HG03280 (cell line): ENCODE measurements at regions not wholly inside any gene's neighbourhood (a gene's known extent, or its start where the extent isn't known, plus 50 kb on each side); places are given as distances from the start of the nearest gene placed in this dataset.

Experiments used
- ATAC-seq: cut with Tn5 transposase; IDR thresholded peaks from one replicate; pipeline ENCODE4 v1.9.1; 2021; ENCODE audit warnings: mild to moderate bottlenecking, moderate library complexity; ENCODE audit not compliant: unreplicated experiment

DNA sequence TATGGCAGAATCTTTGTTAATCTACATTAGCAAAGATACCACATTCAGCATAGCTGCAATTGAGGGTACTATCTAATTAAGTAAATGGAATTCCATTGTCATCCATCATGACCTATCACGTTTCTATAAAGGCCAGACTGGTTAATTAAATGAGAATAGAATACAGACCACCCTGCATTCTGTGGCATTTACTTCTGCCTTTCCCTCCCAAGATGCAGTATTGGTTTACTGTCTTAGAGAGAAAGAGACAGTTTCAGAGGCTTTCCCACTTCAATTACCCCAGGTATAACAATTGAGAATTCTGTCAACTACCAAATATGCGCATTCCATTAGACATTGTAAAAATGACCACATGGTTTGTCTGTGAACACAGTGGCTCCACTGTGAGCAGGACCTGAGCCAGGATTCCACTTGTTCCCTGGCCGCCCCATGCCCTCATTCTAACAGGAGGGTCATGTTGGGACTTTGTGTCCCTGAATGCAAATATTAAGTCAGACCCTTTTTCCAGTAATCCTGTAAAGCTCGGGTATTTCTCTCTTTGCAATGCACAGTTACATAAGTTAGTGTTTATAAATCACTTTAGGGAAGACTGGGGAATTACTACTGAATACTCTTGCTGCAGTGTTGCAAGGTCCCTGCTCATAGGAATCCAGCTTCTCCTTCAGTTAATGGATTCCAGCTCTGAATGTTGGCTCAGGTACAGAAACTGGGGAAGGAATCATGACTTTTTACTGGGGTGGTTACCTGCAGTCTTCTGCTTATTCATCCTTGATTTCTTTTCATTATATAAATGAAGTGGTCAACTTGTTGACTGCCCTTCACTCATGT lies 261.0 kb downstream of the PDGFC start:
- ATAC-seq, result no peak

DNA sequence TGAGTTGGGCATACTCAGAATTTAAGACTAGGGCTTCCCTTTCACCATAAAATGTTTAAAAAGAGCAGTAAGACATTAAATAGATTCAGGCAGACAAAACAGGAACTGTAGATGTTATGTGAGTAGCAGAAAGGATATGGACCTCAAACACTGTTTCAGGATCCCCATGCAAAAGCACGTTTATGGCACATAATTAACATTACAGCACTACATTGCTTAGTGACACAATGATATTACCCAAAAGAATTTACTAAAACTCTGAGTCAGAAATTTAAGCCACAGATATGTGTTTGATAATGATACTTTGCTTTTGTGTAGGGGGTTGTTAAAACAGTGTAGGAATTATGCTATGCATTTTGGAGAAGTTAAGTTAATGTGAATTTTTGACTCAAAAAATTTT lies 266.3 kb downstream of the PDGFC start:
- no peak for ATAC-seq

DNA sequence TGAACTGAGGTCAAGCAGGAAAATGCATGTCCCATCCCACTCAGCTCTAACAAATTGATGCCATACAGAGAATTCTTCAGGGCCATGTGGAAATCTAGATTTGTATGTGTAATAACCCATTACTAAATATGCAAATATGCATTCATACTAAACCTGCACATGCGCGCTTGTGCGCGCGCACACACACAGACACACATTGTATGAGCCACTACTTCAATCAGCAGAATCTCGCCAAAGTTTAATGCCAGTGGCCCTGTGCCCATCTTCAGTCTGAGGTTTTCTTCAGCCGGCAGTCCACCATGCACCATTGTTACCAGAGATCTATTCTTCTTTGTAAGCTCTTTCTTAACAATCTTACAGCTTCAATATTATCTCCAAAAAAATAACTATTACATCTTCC lies 276.4 kb downstream of the PDGFC start:
- no peak for ATAC-seq

DNA sequence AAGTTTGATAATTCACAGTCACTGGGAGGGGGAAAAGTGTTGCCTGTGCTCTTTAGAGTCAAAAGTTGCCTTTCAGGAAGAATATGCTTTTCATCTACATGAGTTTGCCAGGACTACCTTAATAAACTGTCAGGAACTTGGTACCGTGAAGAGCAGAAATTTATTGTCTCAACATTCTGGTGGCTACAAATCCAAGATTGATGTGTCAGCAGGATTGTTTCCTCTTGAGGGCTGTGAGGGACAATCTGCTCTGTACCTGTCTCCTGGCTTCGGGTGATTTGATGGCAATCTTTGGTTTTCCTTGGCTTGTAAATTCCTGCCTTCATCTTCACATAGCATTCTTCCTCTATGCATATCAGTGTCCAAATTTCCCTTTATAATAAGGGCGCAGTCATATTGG lies 277.2 kb downstream of the PDGFC start:
- ATAC-seq, result no peak

DNA sequence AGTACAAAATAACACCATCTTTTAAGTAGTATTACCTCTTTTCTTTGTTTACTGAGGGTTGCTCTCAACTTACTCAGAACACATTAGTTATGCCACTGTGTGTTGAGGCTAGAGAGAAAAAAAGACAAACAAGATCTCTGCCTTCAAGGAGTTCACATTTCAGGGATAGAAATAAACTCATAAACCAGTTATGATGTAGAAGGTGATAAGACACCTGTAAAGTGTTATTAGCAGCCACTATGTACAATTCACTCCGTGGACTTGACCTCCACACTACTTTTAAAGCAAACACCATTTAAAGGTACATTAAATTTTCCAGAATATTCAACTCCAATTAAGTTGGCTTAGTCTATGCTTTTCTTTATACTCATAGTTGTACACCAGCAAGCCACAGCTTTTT lies 278.0 kb downstream of the PDGFC start:
- ATAC-seq, result no peak

DNA sequence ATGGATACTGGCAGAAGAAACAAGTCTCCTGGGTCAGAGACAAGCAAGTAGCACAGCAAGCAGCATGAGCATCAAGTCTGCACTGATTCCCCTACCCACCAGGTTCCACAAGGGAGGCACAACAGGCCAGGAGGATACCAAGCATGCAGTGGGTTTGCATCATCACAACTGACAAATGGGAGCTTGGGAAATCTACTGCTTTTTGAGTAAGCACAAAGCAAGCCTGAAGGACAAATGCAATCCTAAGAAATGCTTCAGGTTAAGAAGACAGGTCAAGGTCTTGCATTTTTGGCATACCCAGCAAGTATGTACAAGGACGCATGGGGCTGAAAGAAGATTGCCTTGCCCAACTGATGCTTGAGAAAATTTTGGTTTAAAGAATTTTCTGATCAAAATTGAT lies 279.6 kb downstream of the PDGFC start:
- ATAC-seq, result no peak

GRCh38 chr4:156690572-156690971 lies 281.0 kb downstream of the PDGFC start:
- no peak for ATAC-seq

DNA sequence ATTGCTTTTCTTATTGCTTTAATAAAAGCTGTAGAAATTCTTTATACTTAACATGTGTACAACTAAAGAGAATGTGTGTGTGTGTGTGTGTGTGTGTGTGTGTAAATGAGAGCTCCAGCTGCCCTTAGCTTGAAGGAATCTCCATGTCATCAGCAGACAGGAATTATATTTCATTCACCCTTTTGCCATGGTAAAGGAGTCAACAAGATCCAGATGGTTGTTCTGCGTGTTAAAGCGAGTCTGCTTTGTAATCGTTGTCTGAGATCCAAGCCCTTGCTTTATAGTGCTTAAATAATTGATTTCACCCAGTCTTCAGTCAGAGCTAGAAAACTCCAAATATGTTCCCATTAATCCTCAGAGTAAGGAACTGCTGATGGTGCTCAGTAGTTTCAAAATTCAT lies 285.5 kb downstream of the PDGFC start:
- no peak for ATAC-seq

DNA sequence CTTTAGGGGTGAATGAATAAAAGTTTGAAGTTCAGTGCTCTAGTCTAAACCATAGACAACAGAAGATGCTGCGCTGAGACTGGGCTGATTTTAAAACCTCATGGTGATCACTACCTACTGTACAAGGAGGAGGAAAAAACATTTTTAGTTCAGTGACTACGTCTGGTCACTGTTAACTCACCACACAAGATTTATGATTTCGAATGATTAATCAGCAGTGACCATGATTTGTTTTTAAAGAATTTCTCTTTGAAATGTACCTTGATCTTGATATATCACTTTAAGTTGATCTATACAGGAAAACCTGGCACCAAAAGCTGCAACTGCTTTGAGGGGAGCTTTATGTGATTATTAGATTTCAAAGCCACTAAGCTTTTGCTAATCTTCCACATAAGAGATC lies 286.3 kb downstream of the PDGFC start:
- no peak for ATAC-seq

DNA sequence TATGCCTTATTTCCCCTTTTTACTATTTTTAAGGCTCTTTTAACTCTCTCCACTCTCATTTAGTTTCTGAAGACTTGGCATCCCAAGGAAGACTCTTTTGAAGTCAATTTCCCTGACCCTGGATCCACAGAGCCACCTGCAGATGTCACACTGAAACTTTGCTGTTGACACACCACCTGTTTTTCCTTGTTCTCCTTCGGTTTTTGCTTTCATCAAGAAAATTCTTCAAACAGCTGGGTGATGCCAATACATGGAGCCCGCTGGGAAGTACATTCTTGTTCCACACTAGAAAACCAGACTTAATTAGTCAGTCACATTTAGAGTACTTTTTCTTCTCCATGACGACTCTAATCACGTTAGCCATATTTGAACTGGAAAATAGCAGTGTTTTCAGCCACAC lies 293.9 kb downstream of the PDGFC start:
- ATAC-seq, result no peak

DNA sequence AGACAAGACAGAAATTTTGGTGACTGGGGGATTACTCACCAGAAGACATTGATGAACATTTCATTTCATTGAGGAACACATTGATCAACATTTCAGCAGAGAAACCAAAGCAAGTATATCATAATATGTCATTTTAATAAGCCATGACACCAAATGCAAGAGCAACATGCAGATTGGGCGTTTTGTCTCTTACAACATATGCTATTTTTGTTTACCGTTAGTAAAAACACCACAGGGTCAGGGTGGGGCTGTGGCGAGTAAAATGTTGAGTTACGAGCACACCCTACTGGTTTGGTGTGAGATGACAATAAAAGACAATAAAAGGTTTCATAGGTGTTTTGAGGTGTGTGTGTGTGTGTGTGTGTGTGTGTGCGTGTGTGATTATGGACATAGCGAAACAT lies 294.5 kb downstream of the PDGFC start:
- no peak for ATAC-seq

DNA sequence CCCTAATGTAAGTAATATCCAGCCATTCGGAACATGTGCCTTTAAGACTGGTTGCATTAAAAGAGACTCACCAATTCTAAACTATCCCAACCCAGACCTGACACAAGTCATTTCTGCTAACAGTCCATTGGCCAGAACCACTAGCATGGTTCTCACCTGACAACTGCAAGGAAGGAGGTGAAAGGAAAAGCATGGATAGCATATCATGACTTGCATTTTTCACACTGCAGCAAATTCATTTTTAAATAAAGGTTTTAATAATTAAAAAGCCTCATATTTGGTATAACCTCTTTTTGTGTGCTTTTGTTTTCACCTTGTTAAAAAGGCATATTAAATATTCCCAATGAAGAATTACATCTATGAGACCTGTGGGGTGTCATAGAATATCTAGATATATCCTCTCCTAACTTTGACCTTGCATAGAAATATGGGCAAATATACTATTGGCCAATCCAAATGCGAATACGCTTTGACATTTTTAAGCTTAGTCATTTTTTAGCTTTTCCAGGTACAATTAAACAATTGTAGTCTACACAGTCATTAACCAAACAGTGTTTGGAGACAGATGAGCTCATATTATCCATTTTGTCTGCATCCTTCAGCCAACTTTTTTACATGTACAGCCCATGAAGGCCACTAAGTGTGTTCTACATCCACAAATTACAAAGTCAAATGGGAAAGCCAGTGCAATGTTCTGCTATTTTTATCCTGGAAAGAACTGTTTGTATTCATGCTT lies 295.3 kb downstream of the PDGFC start:
- ATAC-seq, result no peak

GRCh38 chr4:156673483-156673882 lies 298.1 kb downstream of the PDGFC start:
- ATAC-seq, result no peak

DNA sequence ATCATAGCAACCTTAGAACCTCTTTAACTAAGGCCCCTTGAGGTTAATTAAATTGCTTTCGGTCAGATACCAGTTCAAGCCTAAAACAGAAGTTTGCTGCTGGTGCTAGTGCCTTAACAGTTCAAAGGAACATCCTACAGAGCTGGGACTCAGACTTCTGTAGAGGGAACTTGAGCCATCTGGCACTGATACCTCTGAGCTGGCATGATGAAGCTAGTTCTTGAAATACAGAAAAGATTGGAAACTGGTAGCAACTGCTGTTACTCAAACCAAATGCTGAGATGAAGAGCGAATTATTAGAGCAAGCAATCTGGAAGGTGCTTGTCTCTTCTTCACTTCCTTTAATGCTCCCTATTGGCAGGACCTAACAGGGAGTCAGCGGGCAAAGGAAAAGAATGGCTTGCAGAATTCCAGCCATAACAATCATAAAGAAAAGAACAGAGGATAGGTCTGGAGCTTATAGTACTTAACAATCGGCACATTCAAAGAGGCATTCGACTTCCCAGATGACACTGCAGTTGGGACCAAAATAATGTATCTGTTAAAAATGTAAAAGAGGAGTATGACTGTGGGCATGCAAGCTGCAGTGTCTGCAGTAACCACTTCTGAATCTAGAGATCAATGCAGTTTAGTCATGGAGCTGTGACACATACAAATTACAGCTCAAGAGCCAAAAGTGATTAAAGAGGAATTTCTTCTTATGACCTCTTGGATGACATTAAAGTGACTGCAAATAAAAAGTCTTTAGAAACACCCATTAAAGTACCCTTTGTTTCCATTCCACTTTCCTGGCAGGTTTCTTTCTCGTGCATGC lies 298.9 kb downstream of the PDGFC start:
- ATAC-seq, result no peak

- ATAC-seq, result no peak
Measured at GRCh38 chr4:156665780-156666366, 305.7 kb downstream of the PDGFC start.

DNA sequence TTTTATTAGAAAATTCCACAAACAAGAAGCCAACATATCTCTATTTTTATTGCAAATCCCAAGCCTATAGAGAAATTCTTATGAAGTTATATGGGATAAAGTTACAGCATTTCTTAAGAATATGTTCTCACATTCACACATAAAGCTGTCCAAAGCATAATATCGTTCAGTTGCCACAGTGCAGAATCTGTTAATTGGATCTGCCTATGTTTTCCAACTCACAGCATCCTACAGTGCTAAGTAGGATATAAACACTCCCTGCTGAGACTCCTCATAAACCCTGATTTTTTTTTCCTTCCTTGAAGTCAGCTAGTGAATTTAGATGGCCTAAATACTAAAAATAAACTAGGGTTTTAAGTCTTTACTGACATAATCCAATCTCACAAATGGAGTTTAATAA lies 307.9 kb downstream of the PDGFC start:
- ATAC-seq, result no peak

- no peak for ATAC-seq
Measured at GRCh38 chr4:156662921-156663320, 308.7 kb downstream of the PDGFC start.

GRCh38 chr4:156661555-156661954 lies 310.0 kb downstream of the PDGFC start:
- ATAC-seq, result no peak

DNA sequence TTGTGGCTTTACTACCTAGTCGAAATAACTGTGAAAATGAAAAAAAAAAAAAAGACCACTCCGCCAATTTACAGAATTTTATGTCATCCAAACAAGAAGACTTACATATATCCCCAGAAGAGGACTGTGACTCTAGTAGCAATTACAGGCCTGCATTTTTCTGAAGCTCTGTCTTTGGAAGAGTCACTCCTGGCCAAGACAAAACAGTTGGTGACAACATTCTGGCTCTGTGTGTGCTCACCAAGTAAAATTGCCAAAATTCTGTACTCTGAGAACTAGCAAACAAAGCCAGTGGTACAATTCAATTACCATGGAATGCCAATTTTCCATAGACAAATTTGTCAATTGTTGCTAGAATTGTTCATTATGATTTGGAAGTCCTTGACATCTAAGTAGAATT lies 311.1 kb downstream of the PDGFC start:
- ATAC-seq, result no peak

DNA sequence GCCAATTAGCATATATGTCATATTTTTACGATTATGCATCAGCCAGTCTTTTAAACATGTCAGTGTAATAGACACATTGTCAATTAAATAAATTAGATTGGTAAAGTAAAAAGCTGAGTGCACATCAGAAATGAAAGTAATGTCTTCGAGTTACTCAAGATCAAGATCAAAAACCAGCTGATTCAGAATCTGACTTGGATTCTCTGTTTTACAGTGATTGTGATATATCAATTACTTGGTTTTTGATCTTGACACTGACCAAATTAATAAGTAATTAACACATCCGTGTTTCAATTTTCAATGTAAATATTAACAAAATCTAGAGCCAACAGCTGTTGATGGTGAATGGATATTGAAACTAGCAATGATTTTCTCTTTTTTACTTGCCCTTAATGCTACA lies 311.6 kb downstream of the PDGFC start:
- ATAC-seq, result no peak

- no peak for ATAC-seq
Measured at GRCh38 chr4:156659570-156659969, 312.0 kb downstream of the PDGFC start.
